GM18511 (cell line): ENCODE measurements at regions not wholly inside any gene's neighbourhood (a gene's known extent, or its start where the extent isn't known, plus 50 kb on each side); places are given as distances from the start of the nearest gene placed in this dataset.
"Not testable (repeated sequence)": the region's sequence is repeated elsewhere in the genome, so short reads cannot be mapped to it uniquely, and the experiment has no call there.

Experiments used
- ATAC-seq: cut with Tn5 transposase; IDR thresholded peaks from one replicate; pipeline ENCODE4 v1.9.1; 2021; ENCODE audit warnings: mild to moderate bottlenecking, moderate library complexity; ENCODE audit not compliant: unreplicated experiment

GRCh38 chr6:122207794-122208193 is 191.7 kb upstream of the HSF2 start:
- no peak for ATAC-seq

- ATAC-seq: no peak
Observed at GRCh38 chr6:122214605-122215318, 184.7 kb upstream of the HSF2 start.

GRCh38 chr6:122220254-122220653 is 179.2 kb upstream of the HSF2 start:
- no peak for ATAC-seq

GRCh38 chr6:122222761-122223160 is 176.7 kb upstream of the HSF2 start:
- no peak for ATAC-seq

- no peak for ATAC-seq
Observed at GRCh38 chr6:122223251-122223650, 176.2 kb upstream of the HSF2 start.

- ATAC-seq: no peak
Observed at GRCh38 chr6:122238861-122239260, 160.6 kb upstream of the HSF2 start.

- ATAC-seq: no peak
Observed at GRCh38 chr6:122246906-122247658, 152.4 kb upstream of the HSF2 start.

GRCh38 chr6:122248001-122248669 is 151.3 kb upstream of the HSF2 start:
- no peak for ATAC-seq

GRCh38 chr6:122248844-122249243 is 150.6 kb upstream of the HSF2 start:
- no peak for ATAC-seq

GRCh38 chr6:122258839-122259238 is 140.6 kb upstream of the HSF2 start:
- ATAC-seq: no peak

GRCh38 chr6:122264557-122264956 is 134.9 kb upstream of the HSF2 start:
- ATAC-seq: no peak

GRCh38 chr6:122265755-122266154 is 133.7 kb upstream of the HSF2 start:
- ATAC-seq: no peak

- ATAC-seq: no peak
Observed at GRCh38 chr6:122268394-122268793, 131.1 kb upstream of the HSF2 start.

- ATAC-seq: no peak
Observed at GRCh38 chr6:122276637-122277036, 122.8 kb upstream of the HSF2 start.

- ATAC-seq: not testable (repeated sequence)
Observed at GRCh38 chr6:122280105-122281021, 119.1 kb upstream of the HSF2 start.

- ATAC-seq: no peak
Observed at GRCh38 chr6:122283884-122284283, 115.6 kb upstream of the HSF2 start.

- ATAC-seq: no peak
Observed at GRCh38 chr6:122284848-122285247, 114.6 kb upstream of the HSF2 start.

GRCh38 chr6:122285292-122285913 is 114.0 kb upstream of the HSF2 start:
- ATAC-seq: no peak

GRCh38 chr6:122286512-122286911 is 112.9 kb upstream of the HSF2 start:
- ATAC-seq: no peak

GRCh38 chr6:122289762-122290539 is 109.5 kb upstream of the HSF2 start:
- no peak for ATAC-seq
